Fibroblast of mammary gland (primary cell): ENCODE measurements at regions not wholly inside any gene's neighbourhood (a gene's known extent, or its start where the extent isn't known, plus 50 kb on each side); places are given as distances from the start of the nearest gene placed in this dataset.

ENCODE experiments used
- DNase-seq: peaks from one replicate; pipeline ENCODE4 v3.0.0-alpha.2; 2010; ENCODE audit warnings: low read depth
- H3K4me3 ChIP-seq: 2 replicates; pipeline ENCODE4 v1.5.1; 2011; ENCODE audit warnings: low read depth, mild to moderate bottlenecking, low read length, moderate library complexity; ENCODE audit not compliant: control insufficient read depth
- TF ChIP-seq, protein P1 (sequence below): conservative IDR thresholded peaks from 2 replicates; pipeline ENCODE4 v1.5.1; 2011; ENCODE audit warnings: low read depth, low read length, inconsistent platforms; ENCODE audit not compliant: control insufficient read depth, insufficient read depth

DNA sequence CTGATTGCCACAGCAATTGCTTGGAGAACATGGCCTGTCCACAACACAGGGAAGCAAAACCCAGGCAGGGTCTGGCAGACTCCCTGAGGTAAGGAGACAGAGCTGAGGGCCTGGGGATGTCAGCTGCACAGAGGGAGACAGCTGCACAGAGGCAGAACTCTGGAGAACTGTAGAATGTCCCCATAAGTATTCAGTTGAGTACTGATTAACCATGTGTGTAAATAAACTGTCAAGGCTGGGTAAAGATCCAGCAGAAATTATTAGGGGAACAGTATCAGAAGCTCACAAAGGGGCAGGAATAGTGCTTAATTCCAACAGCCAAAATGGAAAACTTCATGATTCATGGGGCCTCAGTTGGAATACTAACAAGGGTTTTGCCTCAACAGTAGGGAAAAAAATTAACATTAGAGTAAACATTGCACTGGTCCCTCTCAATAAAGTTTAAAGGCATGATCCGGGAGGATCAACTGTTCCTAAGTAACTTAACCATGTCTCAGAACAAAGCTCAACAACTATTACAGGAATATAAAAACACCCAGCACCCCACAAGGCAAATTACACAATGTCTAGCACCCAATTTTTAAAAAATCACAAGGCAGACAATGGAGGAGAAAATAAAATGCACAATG is 201.3 kb upstream of the RASSF8 start:
- DNase-seq = no peak
- TF ChIP-seq, protein P1, sequence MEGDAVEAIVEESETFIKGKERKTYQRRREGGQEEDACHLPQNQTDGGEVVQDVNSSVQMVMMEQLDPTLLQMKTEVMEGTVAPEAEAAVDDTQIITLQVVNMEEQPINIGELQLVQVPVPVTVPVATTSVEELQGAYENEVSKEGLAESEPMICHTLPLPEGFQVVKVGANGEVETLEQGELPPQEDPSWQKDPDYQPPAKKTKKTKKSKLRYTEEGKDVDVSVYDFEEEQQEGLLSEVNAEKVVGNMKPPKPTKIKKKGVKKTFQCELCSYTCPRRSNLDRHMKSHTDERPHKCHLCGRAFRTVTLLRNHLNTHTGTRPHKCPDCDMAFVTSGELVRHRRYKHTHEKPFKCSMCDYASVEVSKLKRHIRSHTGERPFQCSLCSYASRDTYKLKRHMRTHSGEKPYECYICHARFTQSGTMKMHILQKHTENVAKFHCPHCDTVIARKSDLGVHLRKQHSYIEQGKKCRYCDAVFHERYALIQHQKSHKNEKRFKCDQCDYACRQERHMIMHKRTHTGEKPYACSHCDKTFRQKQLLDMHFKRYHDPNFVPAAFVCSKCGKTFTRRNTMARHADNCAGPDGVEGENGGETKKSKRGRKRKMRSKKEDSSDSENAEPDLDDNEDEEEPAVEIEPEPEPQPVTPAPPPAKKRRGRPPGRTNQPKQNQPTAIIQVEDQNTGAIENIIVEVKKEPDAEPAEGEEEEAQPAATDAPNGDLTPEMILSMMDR = no peak
- no peak overlapping the region for H3K4me3 ChIP-seq

DNA sequence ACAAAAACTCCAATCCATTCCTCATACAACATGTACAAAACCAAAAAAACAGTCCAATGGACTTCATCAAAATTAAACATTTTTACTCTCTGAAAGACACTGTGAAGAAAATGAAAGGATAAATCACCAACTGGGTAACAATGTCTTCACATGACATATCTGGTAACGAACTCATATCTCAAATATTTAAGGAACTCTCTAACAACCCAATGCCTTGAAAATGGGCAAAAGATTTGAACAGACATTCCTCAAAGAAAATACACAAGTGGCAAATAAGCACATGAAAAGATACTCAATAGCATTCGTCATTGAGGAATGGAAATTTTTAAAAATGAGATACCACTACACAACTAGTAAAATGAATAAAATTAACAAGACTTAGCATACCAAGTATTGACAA is 198.7 kb upstream of the RASSF8 start:
- no peak for DNase-seq
- TF ChIP-seq, protein P1 = no peak
- H3K4me3 ChIP-seq = no peak overlapping the region

DNA sequence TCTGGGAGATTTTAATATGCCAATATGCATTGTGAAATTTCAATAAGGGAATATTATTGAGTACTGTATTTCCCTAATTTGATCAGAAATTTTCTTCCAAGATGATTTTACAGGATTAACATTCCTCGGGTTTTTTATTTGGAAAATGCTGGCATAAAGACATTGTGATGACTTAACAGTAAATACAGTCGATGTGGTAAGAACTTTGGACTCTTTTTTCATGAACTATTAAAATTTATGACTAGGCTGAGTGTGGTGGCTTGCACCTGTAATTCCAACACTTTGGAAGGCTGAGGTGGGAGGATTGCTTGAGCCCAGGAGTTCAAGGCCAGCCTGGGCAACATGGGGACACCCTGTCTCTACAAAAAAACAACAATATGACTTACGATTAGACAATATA is 197.1 kb upstream of the RASSF8 start:
- TF ChIP-seq, protein P1 = no peak
- no peak overlapping the region for H3K4me3 ChIP-seq
- DNase-seq = no peak

DNA sequence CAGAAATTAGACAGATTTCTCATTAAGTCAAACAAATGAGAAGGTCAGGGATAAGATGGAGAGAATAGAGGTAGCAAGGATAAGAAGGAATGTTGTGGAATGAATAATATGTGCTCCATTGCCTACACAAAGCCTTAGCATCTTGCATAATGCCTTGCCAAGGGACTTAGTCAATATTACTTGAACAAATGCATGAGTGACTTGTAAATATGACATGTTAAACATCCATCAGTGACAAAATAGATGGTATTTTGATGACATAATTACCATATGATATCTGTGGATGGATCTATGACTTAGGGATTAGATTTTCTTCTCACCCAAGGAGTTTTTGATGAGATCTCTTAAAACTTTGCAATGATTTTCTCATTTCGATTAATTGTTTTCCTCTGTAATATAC is 194.1 kb upstream of the RASSF8 start:
- H3K4me3 ChIP-seq = no peak overlapping the region
- no peak for DNase-seq
- TF ChIP-seq, protein P1 = no peak

DNA sequence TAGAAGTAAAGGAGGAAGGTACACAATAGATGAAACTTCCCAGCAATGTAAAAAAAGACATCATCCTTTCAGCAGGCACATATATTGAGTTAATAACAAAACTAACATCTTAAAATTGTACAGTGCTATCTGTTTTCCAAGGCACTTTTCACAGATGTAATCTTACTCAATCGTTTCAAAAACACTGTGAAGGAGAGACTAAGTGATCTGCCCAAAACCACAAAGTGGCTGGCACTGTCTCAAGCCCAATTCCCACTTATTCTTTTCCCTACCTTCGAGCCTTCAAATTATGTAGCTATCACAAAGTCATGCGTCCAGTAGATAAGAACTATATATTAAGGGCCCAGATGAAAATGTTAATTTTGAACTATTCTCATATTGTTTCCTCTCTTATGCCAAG is 193.6 kb upstream of the RASSF8 start:
- TF ChIP-seq, protein P1 = no peak
- DNase-seq = no peak

DNA sequence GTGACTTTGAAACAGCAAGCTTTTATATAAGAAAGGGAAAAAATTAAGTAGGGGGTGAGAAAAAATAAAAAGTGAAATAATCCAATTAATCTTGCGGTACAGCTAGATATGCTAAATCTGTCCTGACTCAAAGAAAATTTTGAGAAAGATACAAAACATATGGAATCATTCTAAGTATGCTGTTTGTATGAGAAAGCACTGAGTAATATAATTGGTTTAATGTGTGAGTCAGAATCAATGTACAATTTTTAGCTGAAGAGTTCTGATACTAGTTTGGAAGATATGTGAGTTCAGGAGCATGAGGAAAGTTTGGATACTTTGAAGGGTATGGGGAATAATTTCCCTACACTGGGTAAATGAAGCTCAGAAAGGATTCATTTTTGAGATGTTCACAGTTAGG is 190.9 kb upstream of the RASSF8 start:
- DNase-seq = peak; percentile 85
- H3K4me3 ChIP-seq = no peak overlapping the region
- TF ChIP-seq, protein P1 = no peak

More for the DNA sequence above, 193.6 kb upstream of the RASSF8 start:
- H3K4me3 ChIP-seq = no peak overlapping the region

DNA sequence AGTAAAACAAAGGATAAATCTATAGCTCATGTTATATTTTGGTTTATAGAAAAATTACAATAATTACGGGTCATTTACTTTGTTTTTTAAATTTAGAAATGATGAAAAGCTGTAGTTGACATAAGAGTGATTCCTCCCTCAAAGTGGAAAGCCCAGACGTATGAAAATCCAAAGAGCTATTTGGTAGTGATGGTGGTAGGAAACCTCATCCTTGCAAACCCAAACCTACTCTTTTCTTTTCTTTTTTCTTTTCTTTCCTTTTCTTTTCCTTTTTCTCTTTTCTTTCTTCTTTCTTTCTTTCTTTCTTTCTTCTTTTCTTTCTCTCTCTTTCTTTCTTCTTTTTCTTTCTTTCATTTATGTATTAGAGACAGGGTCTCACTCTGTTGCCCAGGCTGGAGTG is 190.3 kb upstream of the RASSF8 start:
- DNase-seq = no peak
- H3K4me3 ChIP-seq = no peak overlapping the region
- TF ChIP-seq, protein P1 = no peak
